ENCODE measurements at regions not wholly inside any gene's neighbourhood (a gene's known extent, or its start where the extent isn't known, plus 50 kb on each side); places are given as distances from the start of the nearest gene placed in this dataset.

- TF ChIP-seq CTCF (IDR thresholded peaks at IDR 0.05; ENCODE audit: insufficient read depth, missing control alignments), result no peak
- no peak for DNase-seq (ENCODE audit: insufficient read length, low spot score)
- no peak for FAIRE-seq
Observed at GRCh38 chr18:46246101-46246500, 141.9 kb downstream of the HAUS1 start.

GRCh38 chr18:46247942-46248341, 143.8 kb downstream of the HAUS1 start:
- no peak for FAIRE-seq
- no peak for DNase-seq (ENCODE audit: insufficient read length, low spot score)
- TF ChIP-seq CTCF (IDR thresholded peaks at IDR 0.05; ENCODE audit: insufficient read depth, missing control alignments), result no peak

- DNase-seq (ENCODE audit: insufficient read length, low spot score) (no peak), FAIRE-seq (no peak)
- no peak for TF ChIP-seq CTCF (IDR thresholded peaks at IDR 0.05; ENCODE audit: insufficient read depth, missing control alignments)
Observed at GRCh38 chr18:46250084-46250811, 146.1 kb downstream of the HAUS1 start.

GRCh38 chr18:46250812-46251173, 146.6 kb downstream of the HAUS1 start:
- FAIRE-seq (no peak), DNase-seq (ENCODE audit: insufficient read length, low spot score) (no peak)
- TF ChIP-seq CTCF (IDR thresholded peaks at IDR 0.05; ENCODE audit: insufficient read depth, missing control alignments), result no peak

GRCh38 chr18:46252759-46253158, 148.6 kb downstream of the HAUS1 start:
- peak; percentile 21 for FAIRE-seq
- no peak for TF ChIP-seq CTCF (IDR thresholded peaks at IDR 0.05; ENCODE audit: insufficient read depth, missing control alignments)

GRCh38 chr18:46253498-46253897, 149.3 kb downstream of the HAUS1 start:
- DNase-seq (ENCODE audit: insufficient read length, low spot score) (no peak), FAIRE-seq (peak; percentile 44)
- no peak for TF ChIP-seq CTCF (IDR thresholded peaks at IDR 0.05; ENCODE audit: insufficient read depth, missing control alignments)

More at GRCh38 chr18:46252759-46253158, 148.6 kb downstream of the HAUS1 start:
- DNase-seq (ENCODE audit: insufficient read length, low spot score), result no peak

- DNase-seq (ENCODE audit: insufficient read length, low spot score) (no peak), FAIRE-seq (no peak)
- TF ChIP-seq CTCF (IDR thresholded peaks at IDR 0.05; ENCODE audit: insufficient read depth, missing control alignments), result no peak
Observed at GRCh38 chr18:46256078-46256477, 151.9 kb downstream of the HAUS1 start.
